Mammary epithelial cell (primary cell): ENCODE measurements at regions not wholly inside any gene's neighbourhood (a gene's known extent, or its start where the extent isn't known, plus 50 kb on each side); places are given as distances from the start of the nearest gene placed in this dataset.

Experiments used
- EZH2 ChIP-seq: IDR thresholded peaks from 2 replicates; pipeline ENCODE4 v1.6.1; 2012; ENCODE audit warnings: low read length, inconsistent platforms, borderline replicate concordance
- TF ChIP-seq, protein P1 (sequence below), 2 donors: IDR thresholded peaks in 1 of 2; conservative IDR thresholded peaks in 1 of 2; 2 replicates each; pipeline ENCODE4 v1.5.1; 2011 to 2012; ENCODE audit warnings: inconsistent platforms in 2 of 2, low read length in 2 of 2, mild to moderate bottlenecking in 2 of 2, control low read depth in 1 of 2, low read depth in 1 of 2; ENCODE audit not compliant: insufficient read depth in 1 of 2; ENCODE audit errors: extremely low read depth in 1 of 2

DNA sequence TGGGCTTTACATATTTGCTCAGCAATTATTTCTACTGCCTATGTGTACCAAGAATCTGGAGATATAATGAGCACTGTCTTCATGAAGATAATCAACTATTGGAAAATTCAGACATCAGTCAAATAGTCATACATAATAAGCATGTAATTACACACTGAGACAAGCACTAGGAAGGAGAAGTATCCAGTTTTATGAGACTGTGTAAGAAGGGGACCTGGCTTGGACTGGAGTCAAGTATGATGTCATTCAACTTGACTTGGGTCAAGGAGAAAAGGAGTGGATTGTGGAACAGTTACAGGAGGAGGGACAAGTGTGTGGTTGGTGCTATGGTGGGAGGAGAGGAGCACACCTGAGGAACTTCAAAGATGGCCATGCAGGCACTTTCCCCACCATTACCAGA, 419.8 kb upstream of the TRIB2 start:
- TF ChIP-seq, protein P1, sequence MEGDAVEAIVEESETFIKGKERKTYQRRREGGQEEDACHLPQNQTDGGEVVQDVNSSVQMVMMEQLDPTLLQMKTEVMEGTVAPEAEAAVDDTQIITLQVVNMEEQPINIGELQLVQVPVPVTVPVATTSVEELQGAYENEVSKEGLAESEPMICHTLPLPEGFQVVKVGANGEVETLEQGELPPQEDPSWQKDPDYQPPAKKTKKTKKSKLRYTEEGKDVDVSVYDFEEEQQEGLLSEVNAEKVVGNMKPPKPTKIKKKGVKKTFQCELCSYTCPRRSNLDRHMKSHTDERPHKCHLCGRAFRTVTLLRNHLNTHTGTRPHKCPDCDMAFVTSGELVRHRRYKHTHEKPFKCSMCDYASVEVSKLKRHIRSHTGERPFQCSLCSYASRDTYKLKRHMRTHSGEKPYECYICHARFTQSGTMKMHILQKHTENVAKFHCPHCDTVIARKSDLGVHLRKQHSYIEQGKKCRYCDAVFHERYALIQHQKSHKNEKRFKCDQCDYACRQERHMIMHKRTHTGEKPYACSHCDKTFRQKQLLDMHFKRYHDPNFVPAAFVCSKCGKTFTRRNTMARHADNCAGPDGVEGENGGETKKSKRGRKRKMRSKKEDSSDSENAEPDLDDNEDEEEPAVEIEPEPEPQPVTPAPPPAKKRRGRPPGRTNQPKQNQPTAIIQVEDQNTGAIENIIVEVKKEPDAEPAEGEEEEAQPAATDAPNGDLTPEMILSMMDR (conservative IDR thresholded peaks at IDR 0.05 in 1 of 2, IDR thresholded peaks at IDR 0.05 in 1 of 2; ENCODE audit: extremely low read depth in 1 of 2, insufficient read depth in 1 of 2, low read depth in 1 of 2, low read length in 2 of 2) = no peak
- no peak for TF ChIP-seq EZH2
